T-cell (primary cell): ENCODE measurements at regions not wholly inside any gene's neighbourhood (a gene's known extent, or its start where the extent isn't known, plus 50 kb on each side); places are given as distances from the start of the nearest gene placed in this dataset.

ENCODE experiments used
- ATAC-seq, 4 experiments: fragments of 200-7000 bp in 3 of 4; fragments of 150-1000 bp in 1 of 4; cut with Tn5 transposase; replicated peaks in 1 of 4; 1 replicate in 3 of 4; 2 replicates in 1 of 4; pipeline ENCODE4 v1.10.0; 2021; ENCODE audit warnings: moderate library complexity in 3 of 4, mild to moderate bottlenecking in 2 of 4, moderate number of reproducible peaks in 1 of 4
- CTCF ChIA-PET, 2 donors: fragments of 300-600 bp; sonication (Branson Sonifier 250); formaldehyde crosslinking; loops; one replicate each; lab custom pipeline; 2022; ENCODE audit warnings: antibody characterized with exemption in 2 of 2; lab: Charles Lee
- POLR2A ChIA-PET, 2 donors: fragments of 300-600 bp; sonication (Branson Sonifier 250); formaldehyde crosslinking; loops; one replicate each; lab custom pipeline; 2022; ENCODE audit warnings: antibody characterized with exemption in 2 of 2; lab: Charles Lee
- DNase-seq, 35 experiments: peaks; one replicate each; pipeline versions ENCODE4 v3.0.0 to v3.0.0-alpha.2; 2013 to 2023
- H3K27ac ChIP-seq: one replicate; pipeline ENCODE4 v1.5.1; 2013; ENCODE audit warnings: low read length
- H3K27me3 ChIP-seq, 2 experiments: replicated peaks in 1 of 2; 1 replicate in 1 of 2; 2 replicates in 1 of 2; pipeline versions ENCODE4 v1.6.1 to v1.7.0; 2013; ENCODE audit warnings: low read length in 1 of 2, mixed read lengths in 1 of 2; ENCODE audit not compliant: control insufficient read depth in 2 of 2, insufficient read depth in 2 of 2; ENCODE audit errors: extremely low read depth in 1 of 2
- H3K36me3 ChIP-seq, 2 donors: 1 replicate in 1 of 2; 2 replicates in 1 of 2; pipeline versions ENCODE4 v1.6.1 to v1.7.0; 2013; ENCODE audit warnings: low read length in 1 of 2; ENCODE audit not compliant: control insufficient read depth in 2 of 2, insufficient read depth in 1 of 2; ENCODE audit errors: extremely low read depth in 1 of 2
- H3K4me1 ChIP-seq, 2 experiments: 1 replicate in 1 of 2; 2 replicates in 1 of 2; pipeline versions ENCODE4 v1.6.1 to v1.7.0; 2013; ENCODE audit warnings: low read length in 2 of 2, mixed read lengths in 1 of 2; ENCODE audit not compliant: insufficient read depth in 2 of 2, control insufficient read depth in 1 of 2; ENCODE audit errors: extremely low read depth in 1 of 2
- H3K4me3 ChIP-seq, 2 donors: 1 replicate in 1 of 2; 2 replicates in 1 of 2; pipeline versions ENCODE4 v1.5.1 to v1.7.0; 2013; ENCODE audit warnings: mild to moderate bottlenecking in 2 of 2, low read length in 1 of 2, moderate library complexity in 1 of 2; ENCODE audit not compliant: control insufficient read depth in 1 of 2; ENCODE audit errors: extremely low read depth in 1 of 2
- H3K9me3 ChIP-seq: 2 replicates; pipeline ENCODE4 v1.7.0; 2013
- H3K27ac Mint-ChIP-seq, 2 donors: one replicate each; pipeline ENCODE4 v1.8.0; 2020 to 2021; ENCODE audit warnings: mild to moderate bottlenecking in 2 of 2, mixed read lengths in 2 of 2
- H3K27me3 Mint-ChIP-seq, 2 donors: one replicate each; pipeline ENCODE4 v1.8.0; 2021 to 2022; ENCODE audit warnings: mixed read lengths in 2 of 2
- H3K36me3 Mint-ChIP-seq: one replicate; pipeline ENCODE4 v1.8.0; 2021; ENCODE audit warnings: mixed read lengths
- H3K4me1 Mint-ChIP-seq, 3 donors: one replicate each; pipeline ENCODE4 v1.8.0; 2020 to 2022; ENCODE audit warnings: mixed read lengths in 3 of 3, mild to moderate bottlenecking in 1 of 3
- H3K4me3 Mint-ChIP-seq, 3 donors: one replicate each; pipeline ENCODE4 v1.8.0; 2020 to 2022; ENCODE audit warnings: mild to moderate bottlenecking in 3 of 3, mixed read lengths in 3 of 3, moderate library complexity in 3 of 3
- H3K9me3 Mint-ChIP-seq, 3 donors: one replicate each; pipeline ENCODE4 v1.8.0; 2020 to 2022; ENCODE audit warnings: mixed read lengths in 3 of 3
- WGBS: methylation state at CpG from one replicate; pipeline ENCODE4 v1.1.5; 2013; ENCODE audit warnings: missing lambda C conversion rate; ENCODE audit not compliant: insufficient coverage; 5-methylcytosine and 5-hydroxymethylcytosine counted together

DNA sequence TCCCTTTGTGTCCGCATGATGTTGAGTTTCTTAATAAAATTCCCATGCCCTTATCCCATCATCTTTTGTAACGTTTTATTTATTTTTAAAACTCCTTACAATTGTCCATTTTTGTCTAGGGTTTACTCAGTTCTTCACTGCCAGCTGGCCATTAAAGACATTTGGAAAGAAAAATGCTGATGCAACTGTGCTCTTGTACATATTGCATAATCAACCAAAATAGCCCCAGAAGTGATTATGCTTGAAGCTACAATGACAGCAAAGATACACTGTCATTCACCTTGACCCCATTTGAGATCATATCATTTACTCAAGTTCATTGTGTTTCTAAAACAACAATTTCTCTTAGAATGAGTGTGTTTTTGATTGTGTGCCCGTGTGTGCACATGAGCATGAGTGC is 1074.6 kb upstream of the RBFOX1 start:
- POLR2A ChIA-PET: no interaction called here
- no CpG with 5 or more reads among the region's 3 CpGs for WGBS
- H3K4me3 Mint-ChIP-seq: no peak overlapping the region

DNA sequence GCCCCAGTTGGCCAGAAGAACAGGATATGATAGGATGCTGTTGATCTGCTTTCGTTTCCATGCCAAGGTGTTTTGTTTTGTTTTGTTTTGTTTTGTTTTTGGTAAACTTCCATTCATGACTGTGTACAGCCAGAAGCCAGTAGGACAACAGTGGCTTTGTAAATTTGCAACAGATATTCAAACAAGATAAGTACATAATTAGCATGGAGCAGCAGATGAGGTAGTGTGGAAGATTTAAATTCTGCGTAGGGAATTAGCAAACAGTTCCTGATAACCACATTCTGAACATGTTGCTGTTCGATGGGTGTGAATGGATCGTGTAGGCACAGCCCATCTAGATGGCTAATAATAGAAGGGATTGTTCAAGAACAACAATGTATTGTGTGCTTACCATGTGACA is 1080.1 kb upstream of the RBFOX1 start:
- CTCF ChIA-PET: no interaction called here
- Mint-ChIP-seq H3K4me1 (no peaks in the 10 kb centered on the region), H3K4me3 (no peak overlapping the region), H3K27ac (no peak overlapping the region), H3K9me3 (peaks cover 14 to 24% (median 17%) of the 10 kb centered on the region in 3 donors), H3K36me3 (no peaks in the 10 kb centered on the region), H3K27me3 (no peaks in the 10 kb centered on the region)
- no peaks in the 10 kb centered on the region for H3K36me3 ChIP-seq
- POLR2A ChIA-PET: no interaction called here
- no peak for DNase-seq
- ATAC-seq: no peak
- H3K27ac ChIP-seq: no peak overlapping the region
- H3K4me1 ChIP-seq: no peaks in the 10 kb centered on the region
- H3K4me3 ChIP-seq: no peak overlapping the region
- no peaks in the 10 kb centered on the region for H3K9me3 ChIP-seq
- 77% methylated on average over 3 of the region's 4 CpGs for WGBS
- no peaks in the 10 kb centered on the region for H3K27me3 ChIP-seq

More for the DNA sequence above, 1074.6 kb upstream of the RBFOX1 start:
- CTCF ChIA-PET: no interaction called here
- H3K27ac ChIP-seq: no peak overlapping the region
- H3K27me3 ChIP-seq: no peaks in the 10 kb centered on the region
- H3K9me3 Mint-ChIP-seq: peaks cover 14 to 30% (median 27%) of the 10 kb centered on the region in 3 donors
- no peak overlapping the region for H3K4me3 ChIP-seq
- no peaks in the 10 kb centered on the region for H3K4me1 Mint-ChIP-seq
- no peaks in the 10 kb centered on the region for H3K36me3 ChIP-seq
- DNase-seq (no peak), ATAC-seq (no peak)
- H3K27ac Mint-ChIP-seq: no peak overlapping the region
- no peaks in the 10 kb centered on the region for H3K36me3 Mint-ChIP-seq
- H3K27me3 Mint-ChIP-seq: no peaks in the 10 kb centered on the region
- H3K9me3 ChIP-seq: no peaks in the 10 kb centered on the region
- H3K4me1 ChIP-seq: no peaks in the 10 kb centered on the region

DNA sequence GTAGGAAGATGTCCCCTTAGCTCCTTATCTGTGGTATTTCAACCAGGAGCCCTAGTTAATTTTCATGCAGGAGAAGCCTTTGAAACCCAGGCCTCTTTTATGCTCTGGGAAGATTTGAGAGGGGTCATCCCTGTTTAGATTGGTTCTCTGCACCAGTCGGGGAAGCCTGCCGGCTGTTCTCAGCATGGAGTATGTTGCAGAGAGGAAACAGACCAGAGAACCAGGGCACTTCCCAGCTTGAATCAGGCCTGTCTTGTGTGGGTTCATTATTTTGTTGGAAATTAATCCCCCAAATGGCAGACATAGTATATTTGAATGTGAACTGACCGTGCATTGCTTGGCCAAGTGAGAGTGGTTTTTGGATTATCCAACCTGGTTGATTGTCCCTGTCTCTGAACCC is 1082.1 kb upstream of the RBFOX1 start:
- ATAC-seq (no peak), DNase-seq (no peak)
- Mint-ChIP-seq H3K9me3 (peaks cover 10 to 20% (median 12%) of the 10 kb centered on the region in 3 donors), H3K4me1 (no peaks in the 10 kb centered on the region), H3K27ac (no peak overlapping the region), H3K36me3 (no peaks in the 10 kb centered on the region), H3K27me3 (no peaks in the 10 kb centered on the region), H3K4me3 (no peak overlapping the region)
- no peaks in the 10 kb centered on the region for H3K36me3 ChIP-seq
- ChIA-PET CTCF (no interaction called here), POLR2A (no interaction called here)
- 45% methylated on average over 2 of the region's 3 CpGs for WGBS
- H3K9me3 ChIP-seq: no peaks in the 10 kb centered on the region
- H3K27me3 ChIP-seq: no peaks in the 10 kb centered on the region
- H3K4me3 ChIP-seq: no peak overlapping the region
- no peak overlapping the region for H3K27ac ChIP-seq
- H3K4me1 ChIP-seq: no peaks in the 10 kb centered on the region

DNA sequence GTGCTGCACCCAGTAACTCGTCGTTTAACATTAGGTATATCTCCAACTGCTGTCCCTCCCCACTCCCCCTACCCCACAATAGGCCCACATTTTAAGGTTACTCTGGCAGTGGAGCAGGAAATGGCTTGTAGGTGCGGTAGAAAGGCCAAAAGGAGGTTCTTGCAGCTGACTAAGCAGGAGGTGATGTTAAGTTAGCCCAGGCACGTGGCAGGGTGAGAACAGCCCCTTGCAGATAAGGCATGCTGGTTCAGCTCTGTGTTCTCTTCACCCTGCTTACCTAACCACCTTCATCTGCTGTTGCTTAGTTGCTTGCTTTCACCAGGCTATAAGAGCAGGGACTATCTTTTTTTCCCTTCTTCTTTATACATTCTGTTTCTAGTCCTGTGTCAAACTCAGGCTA is 1082.8 kb upstream of the RBFOX1 start:
- CTCF ChIA-PET: no interaction called here
- Histone ChIP-seq H3K9me3 (no peaks in the 10 kb centered on the region), H3K27ac (no peak overlapping the region), H3K4me3 (no peak overlapping the region), H3K27me3 (no peaks in the 10 kb centered on the region), H3K4me1 (no peaks in the 10 kb centered on the region), H3K36me3 (no peaks in the 10 kb centered on the region)
- no peaks in the 10 kb centered on the region for H3K4me1 Mint-ChIP-seq
- no CpG with 5 or more reads among the region's 4 CpGs for WGBS
- no peaks in the 10 kb centered on the region for H3K36me3 Mint-ChIP-seq
- H3K27ac Mint-ChIP-seq: no peak overlapping the region
- ATAC-seq: no peak
- POLR2A ChIA-PET: no interaction called here
- H3K27me3 Mint-ChIP-seq: no peaks in the 10 kb centered on the region
- peaks cover 12 to 20% (median 12%) of the 10 kb centered on the region in 3 donors for H3K9me3 Mint-ChIP-seq
- DNase-seq: no peak
- H3K4me3 Mint-ChIP-seq: no peak overlapping the region

DNA sequence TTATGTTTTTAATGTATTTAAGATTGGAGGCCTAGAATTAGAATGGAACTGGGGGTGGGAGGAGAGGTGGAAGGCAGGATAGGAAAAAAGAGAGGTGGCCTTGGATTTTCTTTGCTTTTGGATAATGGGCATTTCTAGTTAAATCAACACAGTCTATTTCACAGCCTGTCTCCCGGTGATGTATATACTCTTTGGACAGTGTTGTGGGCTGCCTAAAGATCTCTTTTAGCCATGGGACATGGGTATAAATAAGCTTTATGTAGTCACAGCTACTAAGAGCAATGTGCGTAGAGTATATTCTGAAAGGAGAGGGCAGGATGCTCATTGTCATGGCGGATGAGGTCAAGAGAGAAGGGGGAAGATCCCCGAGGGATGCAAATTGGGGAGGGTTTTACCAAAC is 1084.4 kb upstream of the RBFOX1 start:
- no CpG with 5 or more reads among the region's 4 CpGs for WGBS
- H3K9me3 ChIP-seq: no peaks in the 10 kb centered on the region
- no peaks in the 10 kb centered on the region for H3K4me1 Mint-ChIP-seq
- no peaks in the 10 kb centered on the region for H3K27me3 Mint-ChIP-seq
- no peaks in the 10 kb centered on the region for H3K4me1 ChIP-seq
- CTCF ChIA-PET: no interaction called here
- DNase-seq (no peak), ATAC-seq (no peak)
- no peak overlapping the region for H3K27ac ChIP-seq
- H3K36me3 Mint-ChIP-seq: no peaks in the 10 kb centered on the region
- no peaks in the 10 kb centered on the region for H3K27me3 ChIP-seq
- H3K9me3 Mint-ChIP-seq: peaks cover 8 to 18% (median 14%) of the 10 kb centered on the region in 3 donors
- no peak overlapping the region for H3K4me3 Mint-ChIP-seq
- no peaks in the 10 kb centered on the region for H3K36me3 ChIP-seq
- H3K27ac Mint-ChIP-seq: no peak overlapping the region
- no peak overlapping the region for H3K4me3 ChIP-seq
- POLR2A ChIA-PET: no interaction called here

DNA sequence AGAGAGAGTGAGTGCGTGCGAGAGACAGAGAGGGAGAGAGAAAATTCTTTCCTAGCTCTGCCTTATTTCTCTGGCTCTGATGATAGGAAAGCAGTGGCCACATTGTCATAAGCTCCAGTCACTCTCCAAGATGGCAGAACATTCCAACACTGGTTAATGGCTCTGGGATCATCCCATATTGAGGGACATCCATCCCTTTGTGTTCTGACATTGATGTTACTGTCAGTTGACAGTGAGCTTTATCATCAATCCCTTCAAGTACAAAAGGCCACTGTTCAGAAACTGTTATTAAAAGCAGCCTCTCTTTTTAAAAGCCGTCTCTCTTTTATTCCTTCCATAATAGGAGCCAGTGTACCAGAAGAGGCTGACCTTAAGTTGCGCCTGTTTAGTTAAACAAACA is 1084.9 kb upstream of the RBFOX1 start:
- Histone ChIP-seq H3K27ac (no peak overlapping the region), H3K27me3 (no peaks in the 10 kb centered on the region), H3K4me3 (no peak overlapping the region), H3K36me3 (no peaks in the 10 kb centered on the region), H3K4me1 (no peaks in the 10 kb centered on the region), H3K9me3 (no peaks in the 10 kb centered on the region)
- ChIA-PET CTCF (no interaction called here), POLR2A (no interaction called here)
- no peaks in the 10 kb centered on the region for H3K36me3 Mint-ChIP-seq
- WGBS: no CpG with 5 or more reads among the region's 4 CpGs
- no peaks in the 10 kb centered on the region for H3K27me3 Mint-ChIP-seq
- no peak for ATAC-seq
- H3K4me3 Mint-ChIP-seq: no peak overlapping the region
- H3K9me3 Mint-ChIP-seq: peaks cover 4 to 16% (median 14%) of the 10 kb centered on the region in 3 donors
- DNase-seq: no peak
- H3K4me1 Mint-ChIP-seq: no peaks in the 10 kb centered on the region
- H3K27ac Mint-ChIP-seq: no peak overlapping the region

DNA sequence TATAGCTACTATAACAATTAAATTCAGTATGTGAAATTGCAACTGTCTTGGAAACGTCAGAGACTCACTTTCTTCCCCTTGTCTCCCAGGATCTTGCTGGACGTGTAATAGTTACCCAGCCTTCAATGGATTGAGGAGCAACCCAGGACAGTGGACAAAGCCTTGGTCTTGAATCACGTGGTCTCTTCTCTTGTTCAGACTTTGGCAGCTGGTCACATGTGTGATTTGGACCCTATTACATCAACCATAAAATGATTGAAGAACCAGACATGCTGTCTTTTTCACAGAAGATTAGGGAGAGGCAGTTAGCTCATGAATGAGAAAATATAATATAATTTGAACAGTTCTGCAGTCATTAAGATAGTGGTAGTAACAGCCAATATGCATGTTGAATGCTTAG is 1085.5 kb upstream of the RBFOX1 start:
- Histone ChIP-seq H3K4me3 (no peak overlapping the region), H3K36me3 (no peaks in the 10 kb centered on the region), H3K9me3 (no peaks in the 10 kb centered on the region), H3K27me3 (no peaks in the 10 kb centered on the region), H3K4me1 (no peaks in the 10 kb centered on the region), H3K27ac (no peak overlapping the region)
- Mint-ChIP-seq H3K27ac (no peak overlapping the region), H3K27me3 (no peaks in the 10 kb centered on the region), H3K9me3 (peaks cover 4 to 17% (median 13%) of the 10 kb centered on the region in 3 donors), H3K4me3 (no peak overlapping the region), H3K4me1 (no peaks in the 10 kb centered on the region), H3K36me3 (no peaks in the 10 kb centered on the region)
- ChIA-PET POLR2A (no interaction called here), CTCF (no interaction called here)
- DNase-seq (no peak), ATAC-seq (no peak)
- 50% methylated on average over 2 of the region's 3 CpGs for WGBS
